ENCODE measurements at regions not wholly inside any gene's neighbourhood (a gene's known extent, or its start where the extent isn't known, plus 50 kb on each side); places are given as distances from the start of the nearest gene placed in this dataset.

DNA sequence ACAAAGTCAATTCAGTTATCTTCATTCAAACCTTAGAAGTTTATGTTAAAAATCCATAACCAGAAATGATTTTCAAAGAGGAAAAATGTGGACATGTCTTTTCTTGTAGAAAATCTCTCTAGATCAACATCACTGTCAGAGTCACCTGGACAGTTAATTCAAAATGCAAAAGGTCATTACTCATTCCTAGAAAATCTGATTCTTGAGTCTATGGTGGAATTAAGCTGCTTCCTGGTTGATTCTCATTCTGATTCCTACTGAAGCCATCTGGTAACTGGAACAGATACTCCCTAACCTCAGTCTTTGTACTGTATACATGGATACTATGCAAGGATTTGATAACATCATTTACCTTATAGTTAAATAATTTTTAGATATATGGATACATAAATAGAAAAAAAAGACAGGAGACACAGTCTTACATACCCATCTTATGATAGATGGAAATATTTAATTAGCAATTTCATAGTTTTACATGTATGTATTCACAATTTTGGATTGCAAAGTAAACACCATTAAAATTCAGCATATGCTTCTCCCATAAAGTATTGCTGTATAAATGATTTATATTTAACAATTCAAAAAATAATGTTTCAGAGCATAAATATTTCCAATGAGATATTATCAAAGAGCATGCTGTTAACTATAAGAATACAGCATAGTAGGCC lies 693.2 kb upstream of the CCDC54 start:
- no peak overlapping the region for H3K4me3 ChIP-seq
- DNase-seq (ENCODE audit: low spot score): no peak
- H2AFZ ChIP-seq: no peak overlapping the region
- no peaks in the 10 kb centered on the region for H3K9me2 ChIP-seq (replicated peaks; ENCODE audit: insufficient read depth)
- H3K4me2 ChIP-seq: no peak overlapping the region
- H3K9me3 ChIP-seq (ENCODE audit: low read depth): no peaks in the 10 kb centered on the region
- no peaks in the 10 kb centered on the region for H3K27me3 ChIP-seq
- TF ChIP-seq, protein P1, sequence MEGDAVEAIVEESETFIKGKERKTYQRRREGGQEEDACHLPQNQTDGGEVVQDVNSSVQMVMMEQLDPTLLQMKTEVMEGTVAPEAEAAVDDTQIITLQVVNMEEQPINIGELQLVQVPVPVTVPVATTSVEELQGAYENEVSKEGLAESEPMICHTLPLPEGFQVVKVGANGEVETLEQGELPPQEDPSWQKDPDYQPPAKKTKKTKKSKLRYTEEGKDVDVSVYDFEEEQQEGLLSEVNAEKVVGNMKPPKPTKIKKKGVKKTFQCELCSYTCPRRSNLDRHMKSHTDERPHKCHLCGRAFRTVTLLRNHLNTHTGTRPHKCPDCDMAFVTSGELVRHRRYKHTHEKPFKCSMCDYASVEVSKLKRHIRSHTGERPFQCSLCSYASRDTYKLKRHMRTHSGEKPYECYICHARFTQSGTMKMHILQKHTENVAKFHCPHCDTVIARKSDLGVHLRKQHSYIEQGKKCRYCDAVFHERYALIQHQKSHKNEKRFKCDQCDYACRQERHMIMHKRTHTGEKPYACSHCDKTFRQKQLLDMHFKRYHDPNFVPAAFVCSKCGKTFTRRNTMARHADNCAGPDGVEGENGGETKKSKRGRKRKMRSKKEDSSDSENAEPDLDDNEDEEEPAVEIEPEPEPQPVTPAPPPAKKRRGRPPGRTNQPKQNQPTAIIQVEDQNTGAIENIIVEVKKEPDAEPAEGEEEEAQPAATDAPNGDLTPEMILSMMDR (IDR thresholded peaks at IDR 0.05; ENCODE audit: poor library complexity): no peak
- TF ChIP-seq EZH2phosphoT487 (IDR thresholded peaks at IDR 0.05; ENCODE audit: low read depth, severe bottlenecking, unreplicated experiment) (no peak), EZH2 (IDR thresholded peaks at IDR 0.05; ENCODE audit: borderline replicate concordance) (no peak)
- H4K20me1 ChIP-seq (ENCODE audit: insufficient read depth, poor library complexity, severe bottlenecking): no peaks in the 10 kb centered on the region
- H3K79me2 ChIP-seq: no peaks in the 10 kb centered on the region
- H3K4me1 ChIP-seq (ENCODE audit: insufficient read depth): no peaks in the 10 kb centered on the region
- no peak overlapping the region for H3K27ac ChIP-seq
- H3K36me3 ChIP-seq (replicated peaks; ENCODE audit: insufficient read depth, low read depth): no peaks in the 10 kb centered on the region

DNA sequence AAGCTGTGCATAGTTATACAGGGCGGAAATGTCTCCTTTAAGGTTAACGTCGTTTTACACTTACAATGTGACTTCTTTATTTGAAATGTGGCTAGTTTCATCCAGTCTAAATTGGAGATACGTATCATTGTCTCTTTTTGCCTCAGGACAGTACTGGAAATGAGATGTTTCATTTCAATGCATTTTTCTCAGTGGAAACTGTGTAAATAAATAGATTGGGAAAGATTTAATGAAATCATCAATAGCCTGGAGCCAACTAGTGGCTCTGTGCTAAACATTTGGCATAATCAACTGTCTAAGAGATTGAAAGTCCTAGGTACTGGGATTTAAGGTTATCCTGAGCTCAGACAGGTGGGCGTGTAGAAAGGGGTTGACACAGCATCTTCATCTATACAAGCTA lies 691.5 kb upstream of the CCDC54 start:
- no peaks in the 10 kb centered on the region for H3K4me1 ChIP-seq (ENCODE audit: insufficient read depth)
- no peak overlapping the region for H3K4me3 ChIP-seq
- no peak for DNase-seq (ENCODE audit: low spot score)
- H3K79me2 ChIP-seq: no peaks in the 10 kb centered on the region
- TF ChIP-seq EZH2 (IDR thresholded peaks at IDR 0.05; ENCODE audit: borderline replicate concordance): no peak
- TF ChIP-seq, protein P1 (IDR thresholded peaks at IDR 0.05; ENCODE audit: poor library complexity): no peak
- no peak for TF ChIP-seq EZH2phosphoT487 (IDR thresholded peaks at IDR 0.05; ENCODE audit: low read depth, severe bottlenecking, unreplicated experiment)
- no peaks in the 10 kb centered on the region for H3K9me2 ChIP-seq (replicated peaks; ENCODE audit: insufficient read depth)
- H3K27me3 ChIP-seq: no peaks in the 10 kb centered on the region
- no peak overlapping the region for H2AFZ ChIP-seq
- no peak overlapping the region for H3K27ac ChIP-seq
- WGBS (ENCODE audit: low lambda C conversion rate, missing lambda C conversion rate): 93% methylated on average over 5 of the region's 5 CpGs
- H4K20me1 ChIP-seq (ENCODE audit: insufficient read depth, poor library complexity, severe bottlenecking): no peaks in the 10 kb centered on the region
- no peaks in the 10 kb centered on the region for H3K36me3 ChIP-seq (replicated peaks; ENCODE audit: insufficient read depth, low read depth)
- H3K9me3 ChIP-seq (ENCODE audit: low read depth): no peaks in the 10 kb centered on the region
- H3K4me2 ChIP-seq: no peak overlapping the region

DNA sequence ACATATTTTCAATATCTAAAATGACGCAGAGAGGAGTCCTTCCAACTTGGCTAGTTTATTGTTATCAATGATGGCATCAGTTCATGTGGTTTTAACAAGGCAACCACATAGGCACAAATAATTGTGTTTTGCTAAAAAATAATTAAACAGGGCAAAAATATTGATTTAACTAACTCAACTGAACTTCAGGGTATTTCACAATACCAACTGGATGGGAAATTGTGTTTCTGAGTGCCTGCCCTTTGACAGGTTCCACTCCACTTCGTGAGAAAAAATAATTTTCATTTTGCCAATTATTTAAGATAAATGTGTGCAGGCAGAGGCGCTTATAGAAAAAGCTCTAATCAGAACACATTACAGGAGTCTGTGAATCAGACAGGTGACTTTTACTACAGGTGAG lies 689.3 kb upstream of the CCDC54 start:
- Histone ChIP-seq H3K27ac (no peak overlapping the region), H3K27me3 (no peaks in the 10 kb centered on the region), H3K9me2 (replicated peaks; ENCODE audit: insufficient read depth) (no peaks in the 10 kb centered on the region), H2AFZ (no peak overlapping the region), H3K4me3 (no peak overlapping the region), H3K9me3 (ENCODE audit: low read depth) (no peaks in the 10 kb centered on the region), H3K36me3 (replicated peaks; ENCODE audit: insufficient read depth, low read depth) (no peaks in the 10 kb centered on the region), H3K79me2 (no peaks in the 10 kb centered on the region), H3K4me1 (ENCODE audit: insufficient read depth) (no peaks in the 10 kb centered on the region), H4K20me1 (ENCODE audit: insufficient read depth, poor library complexity, severe bottlenecking) (no peaks in the 10 kb centered on the region), H3K4me2 (no peak overlapping the region)
- 92% methylated on average over 3 of the region's 3 CpGs for WGBS (ENCODE audit: low lambda C conversion rate, missing lambda C conversion rate)
- no peak for DNase-seq (ENCODE audit: low spot score)
- TF ChIP-seq, protein P1 (IDR thresholded peaks at IDR 0.05; ENCODE audit: poor library complexity): no peak
- no peak for TF ChIP-seq EZH2 (IDR thresholded peaks at IDR 0.05; ENCODE audit: borderline replicate concordance)
- TF ChIP-seq EZH2phosphoT487 (IDR thresholded peaks at IDR 0.05; ENCODE audit: low read depth, severe bottlenecking, unreplicated experiment): no peak
